ENCODE measurements at regions not wholly inside any gene's neighbourhood (a gene's known extent, or its start where the extent isn't known, plus 50 kb on each side); places are given as distances from the start of the nearest gene placed in this dataset.

GRCh38 chr13:21942061-21942460 is 271.2 kb downstream of the FGF9 start:
- Histone ChIP-seq H3K9me3 (ENCODE audit: control insufficient read depth, low read depth, low read length) (peaks cover 31% of the 10 kb centered on the region), H2AK5ac (ENCODE audit: insufficient read length, low read length) (no peak overlapping the region), H3K27ac (ENCODE audit: insufficient read length, low read depth, low read length) (no peak overlapping the region), H2BK120ac (ENCODE audit: low read depth, low read length, poor library complexity, severe bottlenecking) (no peak overlapping the region), H3K9ac (ENCODE audit: extremely low read depth, insufficient read length, low read length) (no peak overlapping the region), H2BK12ac (ENCODE audit: insufficient read length, low read depth, low read length) (no peak overlapping the region), H3K4me1 (ENCODE audit: insufficient read depth, low read length) (no peaks in the 10 kb centered on the region), H3K79me2 (ENCODE audit: insufficient read depth, low read length) (no peaks in the 10 kb centered on the region), H3K56ac (ENCODE audit: insufficient read length, low read depth, low read length) (no peak overlapping the region), H4K91ac (ENCODE audit: insufficient read length, low read depth, low read length) (no peak overlapping the region), H3T11ph (ENCODE audit: low read length) (no peak overlapping the region), H3K27me3 (ENCODE audit: insufficient read depth, low read length) (no peaks in the 10 kb centered on the region), H2AFZ (ENCODE audit: low read length) (no peak overlapping the region), H3K14ac (ENCODE audit: insufficient read depth, low read length) (no peak overlapping the region), H3K4me2 (ENCODE audit: insufficient read depth, insufficient read length, low read length) (no peak overlapping the region), H4K20me1 (ENCODE audit: control insufficient read depth, insufficient read depth, insufficient read length) (peaks cover 5% of the 10 kb centered on the region), H3K23me2 (ENCODE audit: insufficient read length, low read depth, low read length, poor library complexity, severe bottlenecking) (no peaks in the 10 kb centered on the region), H2BK15ac (ENCODE audit: low read depth, low read length) (no peak overlapping the region), H4K5ac (ENCODE audit: insufficient read length, low read depth, low read length) (no peak overlapping the region), H4K8ac (replicated peaks; ENCODE audit: insufficient read length, low read depth, low read length) (no peak overlapping the region), H3K18ac (ENCODE audit: insufficient read length, low read depth, low read length) (no peak overlapping the region), H2BK20ac (ENCODE audit: low read depth, low read length, poor library complexity, severe bottlenecking) (no peak overlapping the region), H3K4ac (ENCODE audit: low read depth, low read length) (no peak overlapping the region), H2BK5ac (ENCODE audit: insufficient read length, low read length) (no peak overlapping the region), H3K23ac (ENCODE audit: insufficient read length, low read depth, low read length) (no peak overlapping the region), H3K79me1 (ENCODE audit: insufficient read depth, low read depth, low read length, poor library complexity, severe bottlenecking) (no peaks in the 10 kb centered on the region)
- Mint-ChIP-seq H3K9me3 (peaks cover 44 to 52% of the 10 kb centered on the region in 2 experiments), H3K27me3 (ENCODE audit: low read depth) (no peaks in the 10 kb centered on the region), H3K4me3 (no peak overlapping the region), H3K4me1 (no peaks in the 10 kb centered on the region), H3K27ac (no peak overlapping the region), H3K36me3 (ENCODE audit: insufficient read depth in 1 of 3, low read depth in 3 of 3) (peaks cover 8 to 21% (median 19%) of the 10 kb centered on the region in 3 experiments; a peak in 6 of 7 replicates)
- TF ChIP-seq CTCF (conservative IDR thresholded peaks at IDR 0.05), result no peak
- no peak for DNase-seq
- WGBS (ENCODE audit: extremely low coverage, insufficient read length, low lambda C conversion rate), result no CpG with 5 or more reads among the region's 7 CpGs
